GM21423 (cell line): ENCODE measurements at regions not wholly inside any gene's neighbourhood (a gene's known extent, or its start where the extent isn't known, plus 50 kb on each side); places are given as distances from the start of the nearest gene placed in this dataset.
"Not testable (repeated sequence)": the region's sequence is repeated elsewhere in the genome, so short reads cannot be mapped to it uniquely, and the experiment has no call there.

Experiments used
- ATAC-seq: cut with Tn5 transposase; IDR thresholded peaks from one replicate; pipeline ENCODE4 v1.9.1; 2021; ENCODE audit warnings: mild to moderate bottlenecking, moderate library complexity; ENCODE audit not compliant: unreplicated experiment

GRCh38 chr2:129800686-129801085 is 178.8 kb upstream of the RAB6C start:
- no peak for ATAC-seq

DNA sequence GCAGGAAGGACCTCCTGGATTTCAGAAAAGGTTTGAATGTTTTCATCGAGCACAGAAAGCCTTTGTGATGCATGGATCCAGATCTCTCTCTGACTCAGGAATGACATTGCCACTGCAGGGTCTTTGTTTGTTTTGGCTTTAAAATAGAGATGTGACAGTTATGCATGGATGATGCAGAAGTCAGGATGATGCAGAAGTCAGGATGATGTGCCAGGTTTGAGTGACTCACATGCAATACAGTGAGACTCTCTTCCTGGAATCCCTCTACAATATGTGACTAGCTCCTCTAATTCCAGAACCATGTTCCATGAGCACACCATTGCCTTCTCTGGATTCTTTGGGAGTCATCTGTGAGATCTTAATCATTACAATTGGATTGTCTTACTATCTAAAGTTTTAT is 177.9 kb upstream of the RAB6C start:
- no peak for ATAC-seq

- no peak for ATAC-seq
Measured at GRCh38 chr2:129802290-129802689, 177.2 kb upstream of the RAB6C start.

GRCh38 chr2:129803032-129803431 is 176.4 kb upstream of the RAB6C start:
- no peak for ATAC-seq

DNA sequence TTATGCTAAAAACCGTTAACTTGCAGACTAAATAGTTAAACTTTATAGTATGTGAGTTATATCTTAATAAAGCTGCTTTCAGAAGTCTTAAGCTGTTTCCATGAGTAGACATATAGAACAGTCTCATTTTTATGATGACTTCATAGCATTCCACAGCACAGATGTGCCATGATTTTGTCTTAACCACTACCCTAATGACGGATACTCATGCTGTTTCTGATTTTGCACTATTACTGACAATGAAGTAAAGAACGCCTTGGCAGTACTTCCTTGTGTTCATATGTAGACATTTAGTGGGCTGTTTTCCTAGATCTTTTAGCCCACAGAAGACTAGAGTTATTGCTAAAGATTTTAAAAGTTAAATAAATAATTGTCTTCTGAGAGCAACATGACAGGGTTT is 175.6 kb upstream of the RAB6C start:
- ATAC-seq = no peak

GRCh38 chr2:129805899-129806298 is 173.6 kb upstream of the RAB6C start:
- no peak for ATAC-seq

GRCh38 chr2:129806317-129806716 is 173.1 kb upstream of the RAB6C start:
- no peak for ATAC-seq

GRCh38 chr2:129806990-129807389 is 172.5 kb upstream of the RAB6C start:
- no peak for ATAC-seq

- ATAC-seq = not testable (repeated sequence)
Measured at GRCh38 chr2:129807642-129808338, 171.7 kb upstream of the RAB6C start.

- no peak for ATAC-seq
Measured at GRCh38 chr2:129810521-129810920, 168.9 kb upstream of the RAB6C start.

DNA sequence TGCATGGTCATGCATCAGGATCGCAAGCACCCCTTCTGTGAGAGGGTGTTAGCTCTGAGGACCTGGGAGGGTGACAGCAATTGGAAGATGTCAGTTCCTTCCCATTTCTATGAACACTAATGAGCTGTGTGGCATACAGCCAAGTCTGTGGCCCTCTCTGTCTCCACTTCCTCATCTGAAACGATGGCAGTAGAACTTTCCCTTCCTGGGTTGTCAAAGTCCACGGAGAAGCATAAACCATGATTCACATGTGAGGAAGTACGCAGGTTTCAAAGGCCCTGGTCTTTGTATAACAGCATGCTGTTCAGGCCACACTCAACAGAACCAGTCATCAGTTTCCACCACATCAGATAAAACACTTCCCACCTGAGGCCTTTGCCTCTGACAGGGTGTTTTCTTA is 167.4 kb upstream of the RAB6C start:
- ATAC-seq = peak; percentile 90

GRCh38 chr2:129812654-129813053 is 166.8 kb upstream of the RAB6C start:
- ATAC-seq = no peak

GRCh38 chr2:129813404-129813803 is 166.1 kb upstream of the RAB6C start:
- no peak for ATAC-seq

DNA sequence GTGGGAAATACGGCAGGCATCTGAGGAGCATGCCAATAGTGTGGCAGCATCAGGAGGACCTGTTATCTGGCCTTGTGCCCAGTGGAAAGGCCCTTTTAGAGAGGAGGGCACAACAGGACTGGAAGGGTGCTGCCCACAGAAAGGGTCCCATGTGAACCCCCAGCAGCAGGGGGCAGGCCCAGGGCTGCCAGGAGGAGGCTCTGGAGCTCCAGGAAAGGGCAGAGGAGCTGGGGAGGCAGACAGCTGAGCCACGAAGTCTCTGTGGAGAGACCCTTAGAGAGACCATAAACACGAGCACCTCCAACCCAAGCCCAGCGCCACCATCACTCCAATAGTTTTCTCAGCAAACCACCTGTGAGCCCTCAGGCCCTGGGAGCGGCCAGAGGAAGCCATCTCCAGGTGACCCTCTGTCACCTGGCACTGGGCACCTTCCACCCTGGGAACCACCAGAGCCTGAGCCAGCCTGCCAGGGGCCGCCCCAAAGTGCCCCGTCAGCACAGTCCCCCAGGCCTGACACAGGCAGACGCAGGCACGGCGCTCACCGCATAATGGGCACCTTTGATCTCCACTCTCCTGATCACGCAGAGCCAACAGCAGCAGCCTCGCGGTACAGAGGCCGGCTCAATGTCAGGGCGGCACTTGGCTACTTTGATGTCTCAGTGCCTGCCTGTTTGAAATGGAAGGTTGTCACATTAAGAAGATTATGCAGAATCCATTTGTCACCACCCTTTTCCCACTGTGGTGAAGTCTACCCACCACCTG is 162.5 kb upstream of the RAB6C start:
- no peak for ATAC-seq

GRCh38 chr2:129819855-129820254 is 159.6 kb upstream of the RAB6C start:
- ATAC-seq = no peak

DNA sequence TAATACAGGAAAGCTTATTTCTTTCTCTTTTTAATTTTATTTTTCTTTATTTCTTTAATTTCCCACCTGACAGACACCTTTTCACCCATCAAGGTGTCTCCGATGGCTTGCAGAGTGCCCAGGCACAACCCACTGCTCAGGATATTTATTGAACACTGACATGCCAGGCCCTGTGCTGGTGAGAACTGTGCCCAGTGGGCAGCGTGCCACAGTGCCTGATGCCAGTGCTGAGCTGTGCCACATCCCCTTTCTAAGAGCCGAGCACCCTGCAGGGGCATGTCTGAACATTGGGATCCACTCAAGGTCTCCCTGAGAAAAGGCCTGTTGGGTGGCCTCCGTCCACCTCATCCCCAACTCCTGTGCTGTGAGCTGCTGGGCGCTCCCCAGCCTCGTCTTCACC is 158.6 kb upstream of the RAB6C start:
- ATAC-seq = no peak

DNA sequence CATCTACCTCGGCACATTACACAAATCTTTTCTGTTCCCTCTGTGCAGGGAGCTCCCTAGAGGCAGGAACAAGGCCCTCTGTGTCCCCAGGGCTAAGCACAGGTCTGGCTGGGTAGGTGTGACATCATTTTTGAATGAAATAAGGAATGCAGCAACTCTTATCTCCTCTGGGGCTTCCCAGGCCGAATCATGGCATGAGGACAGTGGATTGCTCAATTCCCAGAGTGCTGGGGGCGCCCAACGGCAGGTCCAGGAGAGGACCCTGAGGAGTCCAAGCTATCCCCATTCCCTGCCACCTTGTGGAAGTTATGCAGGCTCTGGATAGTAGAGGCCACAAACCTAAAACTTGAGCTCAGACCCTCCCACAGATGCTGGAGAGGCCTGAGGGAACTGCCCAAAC is 158.0 kb upstream of the RAB6C start:
- no peak for ATAC-seq

DNA sequence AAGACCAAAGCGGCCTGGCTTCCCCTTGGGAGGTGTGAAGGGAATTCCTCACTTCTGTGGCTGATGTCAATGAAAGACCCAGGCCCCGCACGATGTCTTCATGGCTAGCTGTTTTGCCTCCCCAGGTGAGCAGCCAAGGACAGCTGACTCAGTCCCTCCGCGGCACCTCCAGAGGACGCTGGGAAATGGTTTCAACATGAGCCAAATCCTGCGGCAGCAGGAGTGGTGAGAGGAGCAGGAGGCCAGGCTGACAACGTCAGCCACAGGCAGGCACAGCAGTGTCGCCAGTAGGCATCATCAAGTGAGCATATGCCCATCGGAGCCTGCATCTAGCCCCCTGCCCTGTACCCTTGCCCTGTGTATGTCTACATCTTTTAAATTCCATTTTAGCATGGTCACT is 156.4 kb upstream of the RAB6C start:
- ATAC-seq = no peak

DNA sequence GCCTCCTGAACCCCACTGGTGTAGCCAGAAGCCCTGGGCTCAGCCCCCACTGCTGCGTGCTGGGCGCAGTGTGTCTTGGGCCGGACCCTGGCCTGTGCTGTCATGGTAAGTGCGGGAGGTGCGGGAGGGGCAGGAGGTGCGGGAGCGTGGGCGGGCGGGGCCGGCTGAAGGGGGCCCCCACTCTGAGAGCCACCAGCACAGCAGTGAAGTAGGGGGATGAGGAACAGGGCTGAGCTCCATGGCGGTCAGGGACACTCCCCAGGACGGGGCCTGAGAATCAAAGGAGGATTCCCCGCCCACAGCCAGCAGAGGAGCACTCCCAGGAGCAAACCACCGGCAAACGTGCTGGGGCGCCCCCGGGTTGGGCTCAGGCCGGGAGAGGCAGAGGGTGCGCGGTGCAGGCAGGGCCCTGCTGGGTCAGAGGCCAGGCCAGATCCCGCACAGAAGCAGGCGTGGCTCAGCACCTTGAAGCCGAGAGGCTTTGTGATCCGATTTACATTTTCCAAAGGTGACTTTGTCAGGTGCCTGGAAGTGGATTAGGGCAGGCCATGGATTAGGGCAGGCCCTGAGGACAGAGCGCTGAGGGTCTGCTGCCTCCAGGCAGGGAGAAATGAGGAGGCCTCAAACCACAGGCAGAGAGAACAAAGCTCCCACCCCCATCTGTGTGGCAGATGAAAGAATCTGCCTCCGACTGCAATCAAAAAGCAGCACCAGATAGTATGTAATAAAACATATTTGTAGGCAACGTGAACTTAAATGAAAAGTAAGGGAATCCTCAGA is 152.0 kb upstream of the RAB6C start:
- ATAC-seq = no peak

GRCh38 chr2:129828792-129829191 is 150.7 kb upstream of the RAB6C start:
- ATAC-seq = no peak

- ATAC-seq = no peak
Measured at GRCh38 chr2:129829588-129829987, 149.9 kb upstream of the RAB6C start.

DNA sequence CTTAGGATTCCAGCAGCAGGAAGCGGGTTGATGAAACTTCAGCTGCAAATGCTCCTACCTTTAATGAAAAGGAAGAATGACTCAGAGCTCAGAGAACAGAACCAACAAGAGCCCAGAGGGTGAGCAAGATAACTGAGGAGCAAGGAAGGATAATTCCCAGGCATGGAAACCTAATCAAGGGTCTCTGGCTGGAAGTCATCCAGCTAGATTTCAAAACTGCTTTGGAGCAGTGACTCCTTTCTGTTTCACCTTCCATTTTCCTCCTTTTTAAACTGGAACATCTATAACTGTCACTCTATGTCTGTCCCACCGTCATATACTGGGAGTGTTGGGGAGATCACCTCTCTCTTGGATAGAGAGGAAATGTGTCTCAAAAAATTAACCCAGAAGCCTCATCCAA is 148.4 kb upstream of the RAB6C start:
- no peak for ATAC-seq
